MM.1S (cell line): ENCODE measurements at regions not wholly inside any gene's neighbourhood (a gene's known extent, or its start where the extent isn't known, plus 50 kb on each side); places are given as distances from the start of the nearest gene placed in this dataset.

ENCODE experiments used
- CTCF ChIP-seq: fragments of 300-600 bp; sonication (generic); IDR thresholded peaks from 2 replicates; pipeline ENCODE4 v1.5.1; 2016; ENCODE audit warnings: antibody characterized with exemption, low read length, mixed read lengths
- EZH2 ChIP-seq: fragments of 300-600 bp; sonication (generic); optimal IDR thresholded peaks from 2 replicates; pipeline ENCODE3; 2017; ENCODE audit warnings: low read depth, mild to moderate bottlenecking, antibody characterized with exemption, low read length, mixed read lengths

GRCh38 chr13:47675871-47676270 is 325.2 kb downstream of the SUCLA2 start:
- TF ChIP-seq EZH2 (no peak), CTCF (no peak)
